ENCODE measurements at regions not wholly inside any gene's neighbourhood (a gene's known extent, or its start where the extent isn't known, plus 50 kb on each side); places are given as distances from the start of the nearest gene placed in this dataset.

DNA sequence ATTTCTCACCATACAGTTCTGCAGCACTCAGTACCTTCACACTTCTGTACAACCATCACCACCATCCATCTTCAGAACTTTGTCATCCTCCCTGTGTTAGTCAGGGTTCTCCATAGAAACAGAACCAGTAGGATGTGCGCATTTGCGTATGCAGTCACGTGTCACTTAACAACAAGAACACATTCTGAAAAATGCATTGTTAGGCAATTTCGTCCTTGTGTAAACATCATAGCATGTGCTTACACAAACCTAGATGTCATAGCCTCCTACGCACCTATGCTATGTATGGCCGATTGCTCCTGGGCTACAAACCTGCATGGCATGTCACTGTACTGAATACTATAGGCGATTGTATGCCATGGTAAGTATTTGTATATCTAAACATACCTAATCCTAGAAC, 66.2 kb upstream of the PTPRT start:
- H3K9me3 ChIP-seq = no peaks in the 10 kb centered on the region
- 78 to 87% (median 87%) methylated on average over 7 of the region's 7 CpGs for WGBS, 3 donors
- ATAC-seq (no peak), DNase-seq (no peak)
- intact Hi-C loops (cut with DNase I) = no loop called here
- no peak overlapping the region for H3K4me3 ChIP-seq
- no peaks in the 10 kb centered on the region for H3K27me3 ChIP-seq (ENCODE audit: insufficient read depth in 3 of 3, low read length in 2 of 3)
- H3K27ac ChIP-seq = no peak overlapping the region
- no peaks in the 10 kb centered on the region for H3K4me1 ChIP-seq
- H3K36me3 ChIP-seq (ENCODE audit: insufficient read depth in 1 of 2, low read depth in 1 of 2) = no peaks in the 10 kb centered on the region
- TF ChIP-seq, protein P1, sequence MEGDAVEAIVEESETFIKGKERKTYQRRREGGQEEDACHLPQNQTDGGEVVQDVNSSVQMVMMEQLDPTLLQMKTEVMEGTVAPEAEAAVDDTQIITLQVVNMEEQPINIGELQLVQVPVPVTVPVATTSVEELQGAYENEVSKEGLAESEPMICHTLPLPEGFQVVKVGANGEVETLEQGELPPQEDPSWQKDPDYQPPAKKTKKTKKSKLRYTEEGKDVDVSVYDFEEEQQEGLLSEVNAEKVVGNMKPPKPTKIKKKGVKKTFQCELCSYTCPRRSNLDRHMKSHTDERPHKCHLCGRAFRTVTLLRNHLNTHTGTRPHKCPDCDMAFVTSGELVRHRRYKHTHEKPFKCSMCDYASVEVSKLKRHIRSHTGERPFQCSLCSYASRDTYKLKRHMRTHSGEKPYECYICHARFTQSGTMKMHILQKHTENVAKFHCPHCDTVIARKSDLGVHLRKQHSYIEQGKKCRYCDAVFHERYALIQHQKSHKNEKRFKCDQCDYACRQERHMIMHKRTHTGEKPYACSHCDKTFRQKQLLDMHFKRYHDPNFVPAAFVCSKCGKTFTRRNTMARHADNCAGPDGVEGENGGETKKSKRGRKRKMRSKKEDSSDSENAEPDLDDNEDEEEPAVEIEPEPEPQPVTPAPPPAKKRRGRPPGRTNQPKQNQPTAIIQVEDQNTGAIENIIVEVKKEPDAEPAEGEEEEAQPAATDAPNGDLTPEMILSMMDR (IDR thresholded peaks at IDR 0.05) = no peak

DNA sequence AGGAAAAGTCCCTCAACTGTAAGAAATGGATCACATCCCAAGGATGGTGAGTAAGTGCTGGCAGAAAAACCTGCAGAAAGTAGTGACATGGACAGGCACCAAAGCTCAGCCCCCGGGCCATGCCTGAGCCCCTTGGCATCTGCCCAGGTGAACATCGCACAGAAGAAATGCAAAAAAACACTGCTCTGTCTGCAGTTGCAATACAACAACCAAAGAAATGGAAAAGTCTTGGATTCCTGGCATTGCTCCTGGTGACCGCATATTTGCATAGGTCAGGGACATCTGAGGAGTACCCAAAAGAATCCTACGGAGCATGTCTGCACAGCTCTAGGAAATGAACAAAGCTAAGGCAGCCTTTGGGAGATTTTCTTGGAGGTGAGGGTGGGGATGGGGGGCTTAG, 63.1 kb upstream of the PTPRT start:
- DNase-seq (no peak), ATAC-seq (no peak)
- H3K9me3 ChIP-seq = no peaks in the 10 kb centered on the region
- H3K4me3 ChIP-seq = no peak overlapping the region
- TF ChIP-seq, protein P1 (IDR thresholded peaks at IDR 0.05) = no peak
- H3K27me3 ChIP-seq (ENCODE audit: insufficient read depth in 3 of 3, low read length in 2 of 3) = no peaks in the 10 kb centered on the region
- no peak overlapping the region for H3K27ac ChIP-seq
- 59 to 66% (median 61%) methylated on average over 4 of the region's 4 CpGs for WGBS, 3 donors
- intact Hi-C loops (cut with DNase I) = no loop called here
- no peaks in the 10 kb centered on the region for H3K4me1 ChIP-seq
- H3K36me3 ChIP-seq (ENCODE audit: insufficient read depth in 1 of 2, low read depth in 1 of 2) = no peaks in the 10 kb centered on the region

GRCh38 chr20:43248341-43248740, 58.6 kb upstream of the PTPRT start:
- intact Hi-C loops (cut with DNase I) = no loop called here
- H3K4me1 ChIP-seq = no peaks in the 10 kb centered on the region
- H3K9me3 ChIP-seq = no peaks in the 10 kb centered on the region
- no peak for ATAC-seq
- no peaks in the 10 kb centered on the region for H3K36me3 ChIP-seq (ENCODE audit: insufficient read depth in 1 of 2, low read depth in 1 of 2)
- no peaks in the 10 kb centered on the region for H3K27me3 ChIP-seq (ENCODE audit: insufficient read depth in 3 of 3, low read length in 2 of 3)
- DNase-seq = no peak
- H3K27ac ChIP-seq = no peak overlapping the region
- TF ChIP-seq, protein P1 (IDR thresholded peaks at IDR 0.05) = no peak
- no peak overlapping the region for H3K4me3 ChIP-seq
- WGBS, 3 donors = 81 to 83% (median 83%) methylated on average over 2 of the region's 2 CpGs

DNA sequence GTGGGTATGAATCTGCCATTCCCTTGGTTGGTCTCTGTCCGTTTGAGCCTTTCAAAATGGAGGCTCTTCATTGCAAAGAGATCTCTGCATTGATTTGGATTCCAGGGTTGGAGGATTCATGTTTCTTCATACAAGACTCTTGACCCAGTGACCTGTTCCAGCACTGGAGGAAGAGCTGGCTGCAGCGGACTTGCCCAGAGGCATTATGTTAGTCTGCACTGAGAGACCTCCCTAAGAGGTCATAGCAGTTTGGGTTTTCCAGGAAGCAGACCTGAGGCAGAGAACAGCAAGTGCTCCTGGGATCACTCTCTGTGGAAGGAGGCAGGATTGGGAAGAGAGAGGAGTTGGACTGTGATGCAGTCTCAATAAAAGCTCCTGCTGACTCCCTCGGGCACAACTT, 57.7 kb upstream of the PTPRT start:
- H3K4me1 ChIP-seq = no peaks in the 10 kb centered on the region
- no peaks in the 10 kb centered on the region for H3K36me3 ChIP-seq (ENCODE audit: insufficient read depth in 1 of 2, low read depth in 1 of 2)
- H3K27me3 ChIP-seq (ENCODE audit: insufficient read depth in 3 of 3, low read length in 2 of 3) = no peaks in the 10 kb centered on the region
- no peak overlapping the region for H3K27ac ChIP-seq
- ATAC-seq (no peak), DNase-seq (no peak)
- intact Hi-C loops (cut with DNase I) = no loop called here
- no peak overlapping the region for H3K4me3 ChIP-seq
- WGBS, 3 donors = 49 to 55% (median 53%) methylated on average over 3 of the region's 3 CpGs
- no peaks in the 10 kb centered on the region for H3K9me3 ChIP-seq
- TF ChIP-seq, protein P1 (IDR thresholded peaks at IDR 0.05) = no peak

DNA sequence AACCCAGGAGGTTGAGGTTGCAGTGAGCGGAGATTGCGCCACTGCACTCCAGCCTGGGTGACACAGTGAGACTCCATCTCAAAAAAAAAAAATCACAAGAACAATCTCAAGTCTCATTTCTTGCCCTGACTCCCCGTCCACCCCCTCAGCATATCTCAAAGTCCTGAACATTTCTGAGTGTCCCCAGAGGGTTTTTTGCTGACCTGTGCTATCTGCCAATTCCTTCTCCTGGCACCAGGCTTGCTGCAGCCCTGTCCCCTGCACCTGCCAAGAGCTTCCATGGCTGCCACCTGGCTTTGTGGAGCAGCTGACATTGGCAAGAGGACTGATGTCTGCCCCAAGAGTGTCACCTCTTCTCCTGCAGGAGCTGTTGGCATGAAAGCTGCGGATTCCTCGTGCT, 54.9 kb upstream of the PTPRT start:
- DNase-seq = no peak
- Histone ChIP-seq H3K4me1 (no peaks in the 10 kb centered on the region), H3K9me3 (no peaks in the 10 kb centered on the region), H3K27ac (no peak overlapping the region), H3K27me3 (ENCODE audit: insufficient read depth in 3 of 3, low read length in 2 of 3) (no peaks in the 10 kb centered on the region), H3K36me3 (ENCODE audit: insufficient read depth in 1 of 2, low read depth in 1 of 2) (no peaks in the 10 kb centered on the region), H3K4me3 (no peak overlapping the region)
- TF ChIP-seq, protein P1 (IDR thresholded peaks at IDR 0.05) = no peak
- intact Hi-C loops (cut with DNase I) = no loop called here
- WGBS, 3 donors = 68 to 78% (median 71%) methylated on average over 5 of the region's 5 CpGs
- no peak for ATAC-seq

Data from psoas muscle (tissue), 7 donors.